IMR-90 (cell line): ENCODE measurements at regions not wholly inside any gene's neighbourhood (a gene's known extent, or its start where the extent isn't known, plus 50 kb on each side); places are given as distances from the start of the nearest gene placed in this dataset.

ENCODE experiments used
- ATAC-seq: fragments of 200-7000 bp; cut with Tn5 transposase; 2 replicates; pipeline ENCODE4 v1.9.1; 2020; ENCODE audit warnings: low read depth, mild to moderate bottlenecking, moderate library complexity
- BruUV-seq: library from RNA; stranded (reverse); fragments of 400-500 nt; replicated peaks from 2 replicates; lab custom pipeline; 2021; lab: Mats Ljungman, UMichigan
- CTCF ChIA-PET: fragments of 300-600 bp; formaldehyde crosslinking; extraction: SDS; loops from one replicate; lab custom pipeline; 2021; ENCODE audit warnings: antibody characterized with exemption; lab: Yijun Ruan, JAX
- POLR2A ChIA-PET: fragments of 300-600 bp; sonication (Branson Sonifier 250); formaldehyde crosslinking; loops from one replicate; lab custom pipeline; 2022; ENCODE audit warnings: antibody characterized with exemption; ENCODE audit not compliant: unreplicated experiment; lab: Charles Lee
- DNase-seq: peaks from one replicate; pipeline ENCODE4 v3.0.0; 2013
- H2AFZ ChIP-seq: replicated peaks from 2 replicates; pipeline ENCODE3; 2013; ENCODE audit warnings: low read length, mild to moderate bottlenecking; ENCODE audit not compliant: poor library complexity
- H2AK5ac ChIP-seq: 2 replicates; pipeline ENCODE4 v1.6.1; 2013; ENCODE audit warnings: low read depth, low read length, inconsistent platforms
- H2AK9ac ChIP-seq: replicated peaks from 2 replicates; pipeline ENCODE3; 2013; ENCODE audit warnings: mild to moderate bottlenecking, low read depth, low read length, moderate library complexity; ENCODE audit not compliant: poor library complexity
- H2BK120ac ChIP-seq: 2 replicates; pipeline ENCODE4 v1.6.1; 2013; ENCODE audit warnings: low read depth, low read length, inconsistent platforms
- H2BK15ac ChIP-seq: 3 replicates; pipeline ENCODE4 v1.6.1; 2013; ENCODE audit warnings: low read depth, low read length, inconsistent platforms
- H2BK20ac ChIP-seq: 2 replicates; pipeline ENCODE4 v1.6.1; 2013; ENCODE audit warnings: low read depth, mild to moderate bottlenecking, inconsistent platforms, low read length, moderate library complexity
- H2BK5ac ChIP-seq: 2 replicates; pipeline ENCODE4 v1.6.1; 2013; ENCODE audit warnings: mild to moderate bottlenecking, low read depth, low read length, inconsistent platforms; ENCODE audit not compliant: poor library complexity, severe bottlenecking
- H3K14ac ChIP-seq: replicated peaks from 2 replicates; pipeline ENCODE4 v1.6.1; 2013; ENCODE audit warnings: low read depth, low read length, inconsistent platforms
- H3K18ac ChIP-seq: 2 replicates; pipeline ENCODE4 v1.6.1; 2013; ENCODE audit warnings: low read depth, low read length, control low read depth
- H3K23ac ChIP-seq: 2 replicates; pipeline ENCODE4 v1.6.1; 2013; ENCODE audit warnings: low read depth, low read length, inconsistent platforms
- H3K27ac ChIP-seq: 2 replicates; pipeline ENCODE4 v1.5.1; 2013; ENCODE audit warnings: mild to moderate bottlenecking, control low read depth, low read length; ENCODE audit not compliant: insufficient read depth
- H3K27me3 ChIP-seq: 2 replicates; pipeline ENCODE4 v1.6.1; 2013; ENCODE audit warnings: low read length; ENCODE audit not compliant: control insufficient read depth, insufficient read depth
- H3K36me3 ChIP-seq: 2 replicates; pipeline ENCODE4 v1.6.1; 2013; ENCODE audit warnings: low read length, mixed read lengths; ENCODE audit not compliant: control insufficient read depth, insufficient read depth
- H3K4ac ChIP-seq: 2 replicates; pipeline ENCODE4 v1.6.1; 2013; ENCODE audit warnings: low read depth, low read length, inconsistent platforms
- H3K4me1 ChIP-seq: 2 replicates; pipeline ENCODE4 v1.6.1; 2013; ENCODE audit warnings: low read length, mixed read lengths; ENCODE audit not compliant: control insufficient read depth, insufficient read depth
- H3K4me2 ChIP-seq: 2 replicates; pipeline ENCODE4 v1.6.1; 2013; ENCODE audit warnings: low read depth, mild to moderate bottlenecking, control low read depth, low read length, moderate library complexity
- H3K4me3 ChIP-seq: 2 replicates; pipeline ENCODE4 v1.5.1; 2013; ENCODE audit warnings: low read depth, mild to moderate bottlenecking, control low read depth, low read length, moderate library complexity; ENCODE audit not compliant: insufficient read depth
- H3K56ac ChIP-seq: 2 replicates; pipeline ENCODE4 v1.6.1; 2013; ENCODE audit warnings: low read length, inconsistent platforms; ENCODE audit not compliant: insufficient read depth; ENCODE audit errors: extremely low read depth
- H3K79me1 ChIP-seq, 2 experiments: 2 replicates each; pipeline ENCODE4 v1.6.1; 2013; ENCODE audit warnings: low read length in 2 of 2, inconsistent platforms in 1 of 2, low read depth in 1 of 2
- H3K9ac ChIP-seq: 2 replicates; pipeline ENCODE4 v1.6.1; 2013; ENCODE audit warnings: low read depth, low read length, control low read depth
- H3K9me1 ChIP-seq: 2 replicates; pipeline ENCODE4 v1.6.1; 2013; ENCODE audit warnings: low read length, inconsistent platforms; ENCODE audit not compliant: insufficient read depth
- H3K9me3 ChIP-seq: 2 replicates; pipeline ENCODE4 v1.6.1; 2013; ENCODE audit warnings: low read length; ENCODE audit not compliant: control insufficient read depth, insufficient read depth
- H4K20me1 ChIP-seq: 2 replicates; pipeline ENCODE4 v1.6.1; 2013; ENCODE audit warnings: low read length, inconsistent platforms; ENCODE audit not compliant: insufficient read depth
- H4K5ac ChIP-seq: 2 replicates; pipeline ENCODE4 v1.6.1; 2013; ENCODE audit warnings: mild to moderate bottlenecking, low read depth, low read length, control low read depth
- H4K8ac ChIP-seq, 2 experiments: 2 replicates each; pipeline ENCODE4 v1.6.1; 2013; ENCODE audit warnings: low read depth in 2 of 2, low read length in 2 of 2, control low read depth in 1 of 2, inconsistent platforms in 1 of 2
- H4K91ac ChIP-seq: 2 replicates; pipeline ENCODE4 v1.6.1; 2013; ENCODE audit warnings: low read depth, low read length, inconsistent platforms; ENCODE audit not compliant: insufficient read depth
- MAZ ChIP-seq: IDR thresholded peaks from 2 replicates; pipeline ENCODE4 v1.6.1; 2012; ENCODE audit warnings: low read depth, mild to moderate bottlenecking, low read length, improper control_type of control experiment, moderate library complexity, borderline replicate concordance
- WGBS, 2 experiments: methylation state at CpG; one replicate each; pipeline versions ENCODE4 v1.1.5 to v1.1.7; 2013; ENCODE audit warnings: missing lambda C conversion rate in 2 of 2; ENCODE audit not compliant: insufficient read length in 1 of 2; ENCODE audit errors: extremely low coverage in 2 of 2; 5-methylcytosine and 5-hydroxymethylcytosine counted together
- dilution Hi-C: fragments of 300-500 bp; cut with HindIII; formaldehyde crosslinking; loops from one replicate; pipeline ENCODE4 v1.14.3; 2018; ENCODE audit warnings: low sequenced_read_pairs; ENCODE audit not compliant: unreplicated experiment
- in situ Hi-C: fragments of 300-500 bp; cut with MboI; formaldehyde crosslinking; loops from 3 replicates; pipeline ENCODE4 v1.14.3; 2019; ENCODE audit warnings: low sequenced_read_pairs, inconsistent platforms, mixed read lengths
- intact Hi-C: fragments of 100-400 bp; cut with micrococcal nuclease; formaldehyde crosslinking; loops from 2 replicates; pipeline ENCODE4 v1.10.0; 2022

- in situ Hi-C loops = no loop called here
- CTCF ChIA-PET = no interaction called here
Observed at GRCh38 chr2:122639711-122640110, 884.3 kb downstream of the TSN start.

More at GRCh38 chr2:122639711-122640110, 884.3 kb downstream of the TSN start:
- no peaks in the 10 kb centered on the region for H3K9me1 ChIP-seq
- no peaks in the 10 kb centered on the region for H3K79me1 ChIP-seq
- no peak overlapping the region for H2BK120ac ChIP-seq
- H4K20me1 ChIP-seq = no peaks in the 10 kb centered on the region
- no peaks in the 10 kb centered on the region for H3K36me3 ChIP-seq
- H4K5ac ChIP-seq = no peak overlapping the region
- no peak overlapping the region for H3K4ac ChIP-seq
- no peak overlapping the region for H3K4me2 ChIP-seq
- H3K56ac ChIP-seq = no peak overlapping the region
- POLR2A ChIA-PET = no interaction called here
- no CpG with 5 or more reads among the region's 2 CpGs for WGBS, 2 experiments
- H3K9ac ChIP-seq = no peak overlapping the region
- H3K27ac ChIP-seq = no peak overlapping the region
- no peak for TF ChIP-seq MAZ
- H3K4me3 ChIP-seq = no peak overlapping the region
- no peak overlapping the region for H2BK20ac ChIP-seq
- H4K91ac ChIP-seq = no peak overlapping the region
- no peak overlapping the region for H2BK15ac ChIP-seq
- peaks cover 6% of the 10 kb centered on the region; the same call in 1 of the 2 replicates for H3K9me3 ChIP-seq
- no peak overlapping the region for H2AK5ac ChIP-seq
- H3K23ac ChIP-seq = no peak overlapping the region
- H3K18ac ChIP-seq = no peak overlapping the region
- H3K14ac ChIP-seq = no peak overlapping the region
- H3K4me1 ChIP-seq = no peaks in the 10 kb centered on the region
- no peak for ATAC-seq
- H2AFZ ChIP-seq = no peak overlapping the region
- H2BK5ac ChIP-seq = no peak overlapping the region
- dilution Hi-C loops = no loop called here
- H4K8ac ChIP-seq = no peak overlapping the region
- intact Hi-C loops = no loop called here
- no peak for DNase-seq
- BruUV-seq = no TSS peak
- H3K27me3 ChIP-seq = no peaks in the 10 kb centered on the region
- H2AK9ac ChIP-seq = no peak overlapping the region
